Osteocyte (in vitro differentiated cells): ENCODE measurements at regions not wholly inside any gene's neighbourhood (a gene's known extent, or its start where the extent isn't known, plus 50 kb on each side); places are given as distances from the start of the nearest gene placed in this dataset.

ENCODE experiments used
- DNase-seq: peaks from one replicate; pipeline ENCODE4 v3.0.0; 2021; ENCODE audit warnings: mixed read lengths; ENCODE audit not compliant: unreplicated experiment; ENCODE audit errors: extremely low spot score
- H3K27ac Mint-ChIP-seq: one replicate; pipeline ENCODE4 v1.8.0; 2021; ENCODE audit warnings: mild to moderate bottlenecking, mixed read lengths; ENCODE audit not compliant: unreplicated experiment
- H3K27me3 Mint-ChIP-seq: one replicate; pipeline ENCODE4 v1.8.0; 2021; ENCODE audit warnings: mixed read lengths; ENCODE audit not compliant: unreplicated experiment
- H3K36me3 Mint-ChIP-seq: one replicate; pipeline ENCODE4 v1.8.0; 2021; ENCODE audit warnings: mixed read lengths; ENCODE audit not compliant: unreplicated experiment
- H3K4me1 Mint-ChIP-seq: one replicate; pipeline ENCODE4 v1.8.0; 2021; ENCODE audit warnings: mixed read lengths; ENCODE audit not compliant: unreplicated experiment
- H3K4me3 Mint-ChIP-seq: one replicate; pipeline ENCODE4 v1.8.0; 2021; ENCODE audit warnings: mild to moderate bottlenecking, moderate library complexity, mixed read lengths; ENCODE audit not compliant: unreplicated experiment
- H3K9me3 Mint-ChIP-seq: one replicate; pipeline ENCODE4 v1.8.0; 2021; ENCODE audit warnings: mixed read lengths; ENCODE audit not compliant: unreplicated experiment
- TF ChIP-seq, protein P1 (sequence below): fragments of 200-600 bp; sonication (generic); IDR thresholded peaks from 2 replicates; pipeline ENCODE4 v1.5.0; 2021; ENCODE audit warnings: antibody characterized with exemption, mild to moderate bottlenecking, moderate library complexity

GRCh38 chr15:96268442-96269204 is 61.9 kb upstream of the NR2F2 start:
- TF ChIP-seq, protein P1, sequence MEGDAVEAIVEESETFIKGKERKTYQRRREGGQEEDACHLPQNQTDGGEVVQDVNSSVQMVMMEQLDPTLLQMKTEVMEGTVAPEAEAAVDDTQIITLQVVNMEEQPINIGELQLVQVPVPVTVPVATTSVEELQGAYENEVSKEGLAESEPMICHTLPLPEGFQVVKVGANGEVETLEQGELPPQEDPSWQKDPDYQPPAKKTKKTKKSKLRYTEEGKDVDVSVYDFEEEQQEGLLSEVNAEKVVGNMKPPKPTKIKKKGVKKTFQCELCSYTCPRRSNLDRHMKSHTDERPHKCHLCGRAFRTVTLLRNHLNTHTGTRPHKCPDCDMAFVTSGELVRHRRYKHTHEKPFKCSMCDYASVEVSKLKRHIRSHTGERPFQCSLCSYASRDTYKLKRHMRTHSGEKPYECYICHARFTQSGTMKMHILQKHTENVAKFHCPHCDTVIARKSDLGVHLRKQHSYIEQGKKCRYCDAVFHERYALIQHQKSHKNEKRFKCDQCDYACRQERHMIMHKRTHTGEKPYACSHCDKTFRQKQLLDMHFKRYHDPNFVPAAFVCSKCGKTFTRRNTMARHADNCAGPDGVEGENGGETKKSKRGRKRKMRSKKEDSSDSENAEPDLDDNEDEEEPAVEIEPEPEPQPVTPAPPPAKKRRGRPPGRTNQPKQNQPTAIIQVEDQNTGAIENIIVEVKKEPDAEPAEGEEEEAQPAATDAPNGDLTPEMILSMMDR, result no peak
- H3K36me3 Mint-ChIP-seq, result peaks cover 74% of the 10 kb centered on the region
- H3K9me3 Mint-ChIP-seq, result no peaks in the 10 kb centered on the region
- H3K27me3 Mint-ChIP-seq, result no peaks in the 10 kb centered on the region
- H3K4me3 Mint-ChIP-seq, result no peak overlapping the region
- peaks cover 25% of the 10 kb centered on the region for H3K4me1 Mint-ChIP-seq
- no peak overlapping the region for H3K27ac Mint-ChIP-seq
- no peak for DNase-seq

DNA sequence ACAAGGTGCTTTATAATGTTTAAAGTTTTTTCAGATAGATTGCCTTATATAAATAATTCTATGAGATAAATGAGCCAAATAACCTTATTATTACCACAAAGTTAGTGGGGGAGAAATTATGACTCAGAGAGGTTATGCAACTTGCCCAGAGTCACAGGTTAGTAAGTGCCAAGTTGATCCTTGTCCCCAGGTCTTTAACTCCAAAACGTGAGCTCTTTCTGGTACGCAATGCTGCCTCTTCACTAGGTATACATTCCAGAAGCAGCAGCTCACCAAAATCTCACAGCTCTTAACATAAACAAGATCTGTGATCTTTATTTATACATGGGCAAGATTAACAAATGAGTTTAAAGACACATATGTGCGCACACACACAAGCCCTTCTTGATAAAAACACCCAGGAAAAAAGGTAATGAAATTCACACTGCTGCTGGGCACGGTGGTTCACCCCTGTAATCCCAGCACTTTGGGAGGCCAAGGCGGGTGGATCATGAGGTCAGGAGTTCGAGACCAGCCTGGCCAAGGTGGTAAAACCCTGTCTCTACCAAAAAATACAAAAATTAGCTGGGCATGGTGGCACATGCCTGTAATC is 59.8 kb upstream of the NR2F2 start:
- peaks cover 58% of the 10 kb centered on the region for H3K36me3 Mint-ChIP-seq
- no peak for DNase-seq
- H3K4me3 Mint-ChIP-seq, result no peak overlapping the region
- no peaks in the 10 kb centered on the region for H3K9me3 Mint-ChIP-seq
- TF ChIP-seq, protein P1, result no peak
- H3K4me1 Mint-ChIP-seq, result peaks cover 40% of the 10 kb centered on the region
- no peak overlapping the region for H3K27ac Mint-ChIP-seq
- no peaks in the 10 kb centered on the region for H3K27me3 Mint-ChIP-seq

DNA sequence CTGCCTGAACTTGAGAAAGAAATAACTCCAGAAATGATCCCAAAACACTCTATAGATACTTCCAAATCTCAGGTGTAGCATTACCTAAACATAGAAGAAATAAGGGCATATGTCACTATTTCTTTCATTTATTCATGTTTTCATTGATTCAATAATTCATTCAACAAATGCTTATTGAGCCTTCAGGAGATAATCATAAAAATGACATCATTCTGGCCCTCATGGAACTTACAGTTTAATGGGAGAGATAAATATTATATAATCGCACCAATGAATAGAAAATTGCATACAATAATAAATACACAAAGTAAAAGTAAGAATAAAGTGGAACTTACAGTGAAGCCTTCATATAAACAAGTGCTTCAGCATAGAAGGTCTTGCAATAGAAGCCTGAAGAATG is 58.1 kb upstream of the NR2F2 start:
- TF ChIP-seq, protein P1, result no peak
- Mint-ChIP-seq H3K9me3 (no peaks in the 10 kb centered on the region), H3K4me1 (peaks cover 58% of the 10 kb centered on the region), H3K27me3 (no peaks in the 10 kb centered on the region), H3K27ac (no peak overlapping the region), H3K4me3 (no peak overlapping the region), H3K36me3 (peaks cover 46% of the 10 kb centered on the region)
- DNase-seq, result no peak

- H3K9me3 Mint-ChIP-seq, result no peaks in the 10 kb centered on the region
- H3K4me1 Mint-ChIP-seq, result peaks cover 69% of the 10 kb centered on the region
- peak overlapping the region; percentile 70 for H3K27ac Mint-ChIP-seq
- H3K27me3 Mint-ChIP-seq, result no peaks in the 10 kb centered on the region
- H3K36me3 Mint-ChIP-seq, result peaks cover 38% of the 10 kb centered on the region
- peak overlapping the region; percentile 14 for H3K4me3 Mint-ChIP-seq
- DNase-seq, result no peak
- TF ChIP-seq, protein P1, result no peak
Observed at GRCh38 chr15:96273317-96274086, 57.0 kb upstream of the NR2F2 start.

GRCh38 chr15:96274087-96274440 is 56.4 kb upstream of the NR2F2 start:
- no peak overlapping the region for H3K4me3 Mint-ChIP-seq
- TF ChIP-seq, protein P1, result no peak
- no peaks in the 10 kb centered on the region for H3K9me3 Mint-ChIP-seq
- H3K27ac Mint-ChIP-seq, result peak overlapping the region; percentile 70
- H3K27me3 Mint-ChIP-seq, result no peaks in the 10 kb centered on the region
- peaks cover 66% of the 10 kb centered on the region for H3K4me1 Mint-ChIP-seq
- peaks cover 34% of the 10 kb centered on the region for H3K36me3 Mint-ChIP-seq
- DNase-seq, result no peak
